ENCODE measurements at regions not wholly inside any gene's neighbourhood (a gene's known extent, or its start where the extent isn't known, plus 50 kb on each side); places are given as distances from the start of the nearest gene placed in this dataset.

- TF ChIP-seq ARID3A (IDR thresholded peaks at IDR 0.05; ENCODE audit: borderline replicate concordance, low read depth, low read length) (no peak), SIX5 (IDR thresholded peaks at IDR 0.05; ENCODE audit: borderline replicate concordance in 1 of 2, insufficient read depth in 1 of 2, low read depth in 1 of 2, low read length in 2 of 2) (no peak), POLR2A (conservative IDR thresholded peaks at IDR 0.05) (no peak), CGGBP1 (CRISPR knock-in tag; IDR thresholded peaks at IDR 0.05) (no peak), SREBF1 (IDR thresholded peaks at IDR 0.05; ENCODE audit: borderline replicate concordance, low read depth, low read length) (no peak), TSC22D4 (tag; IDR thresholded peaks at IDR 0.05) (no peak)
These were observed 581.0 kb upstream of the RGS18 start (continued) for GRCh38 chr1:191577213-191577612.

GRCh38 chr1:191578281-191578680 is 580.0 kb upstream of the RGS18 start:
- Histone ChIP-seq H3K27me3 (ENCODE audit: control insufficient read depth in 2 of 2, insufficient read depth in 2 of 2, low read length in 2 of 2) (no peaks in the 10 kb centered on the region), H3K4me3 (no peak overlapping the region), H3K27ac (ENCODE audit: extremely low read depth, low read depth, low read length) (no peak overlapping the region), H3K9ac (ENCODE audit: insufficient read depth in 1 of 2, low read depth in 2 of 2, low read length in 2 of 2) (no peak overlapping the region), H3K79me2 (ENCODE audit: control insufficient read depth, insufficient read depth, low read length) (no peaks in the 10 kb centered on the region), H3K4me2 (ENCODE audit: insufficient read depth, low read length) (no peak overlapping the region), H3K9me3 (replicated peaks; ENCODE audit: control insufficient read depth, insufficient read depth, low read depth, low read length) (0 out of 2 replicates have a peak, but pooled peaks cover 3% of the 10 kb centered on the region), H2AFZ (ENCODE audit: low read depth, low read length) (no peak overlapping the region), H3K36me3 (ENCODE audit: control insufficient read depth, insufficient read depth, low read length) (no peaks in the 10 kb centered on the region), H3K4me1 (replicated peaks in 1 of 2; ENCODE audit: control insufficient read depth in 2 of 2, insufficient read depth in 2 of 2, low read length in 2 of 2) (peaks cover 0 to 10% of the 10 kb centered on the region in 2 experiments; a peak in 2 of 5 replicates), H3K9me1 (ENCODE audit: control insufficient read depth, insufficient read depth, low read length) (no peaks in the 10 kb centered on the region), H4K20me1 (replicated peaks; ENCODE audit: control insufficient read depth, insufficient read depth, low read length) (no peaks in the 10 kb centered on the region)
- TF ChIP-seq MYNN (IDR thresholded peaks at IDR 0.05) (no peak), MYNN (CRISPR knock-in tag; IDR thresholded peaks at IDR 0.05) (no peak), ZNF740 (CRISPR knock-in tag; IDR thresholded peaks at IDR 0.05) (no peak), ZNF740 (tag; IDR thresholded peaks at IDR 0.05) (no peak), TEAD1 (CRISPR knock-in tag; IDR thresholded peaks at IDR 0.05) (no peak), DNMT1 (IDR thresholded peaks at IDR 0.05) (no peak), ZNF41 (CRISPR knock-in tag; conservative IDR thresholded peaks at IDR 0.05) (no peak), MTA1 (IDR thresholded peaks at IDR 0.05; ENCODE audit: borderline replicate concordance) (no peak), HEY1 (CRISPR knock-in tag; IDR thresholded peaks at IDR 0.05; ENCODE audit: borderline replicate concordance) (no peak), ZBTB1 (CRISPR knock-in tag; IDR thresholded peaks at IDR 0.05; ENCODE audit: borderline replicate concordance, low read depth) (no peak), ZNF140 (CRISPR knock-in tag; IDR thresholded peaks at IDR 0.05) (no peak), ELF1 (tag; IDR thresholded peaks at IDR 0.05) (no peak), ZNF79 (CRISPR knock-in tag; IDR thresholded peaks at IDR 0.05; ENCODE audit: low read depth) (no peak), MCM2 (IDR thresholded peaks at IDR 0.05; ENCODE audit: low read depth) (no peak)
- ChIA-PET CTCF (ENCODE audit: low intra/inter-chr PET ratio) (no interaction called here), POLR2A (no interaction called here)
- DNase-seq (ENCODE audit: extremely low read depth in 1 of 4, low spot score in 3 of 4) (no peak), ATAC-seq (no peak), FAIRE-seq (no peak)
- intact Hi-C loops (cut with micrococcal nuclease) (no loop called here), in situ Hi-C loops (cut with MboI) (no loop called here)
- 37% methylated on average over 1 of the region's 1 CpG for WGBS (ENCODE audit: insufficient coverage, low coverage, missing lambda C conversion rate)
- BruUV-seq (replicated peaks) = no TSS peak
